Epithelial cell of proximal tubule (primary cell): ENCODE measurements at regions not wholly inside any gene's neighbourhood (a gene's known extent, or its start where the extent isn't known, plus 50 kb on each side); places are given as distances from the start of the nearest gene placed in this dataset.
"Not testable (repeated sequence)": the region's sequence is repeated elsewhere in the genome, so short reads cannot be mapped to it uniquely, and the experiment has no call there.

Experiments used
- DNase-seq: peaks from one replicate; pipeline ENCODE4 v3.0.0-alpha.2; 2011; ENCODE audit warnings: low read depth
- H3K4me3 ChIP-seq: 2 replicates; pipeline ENCODE4 v1.5.1; 2011; ENCODE audit warnings: low read depth, mild to moderate bottlenecking, low read length
- CTCF ChIP-seq: conservative IDR thresholded peaks from 2 replicates; pipeline ENCODE4 v1.5.1; 2012; ENCODE audit warnings: low read depth, mild to moderate bottlenecking, low read length

- no peak for DNase-seq
- H3K4me3 ChIP-seq: no peak overlapping the region
- no peak for TF ChIP-seq CTCF
These were observed 109.9 kb downstream of the TMEM182 start for GRCh38 chr2:102871707-102872106.

GRCh38 chr2:102872388-102872787 lies 110.6 kb downstream of the TMEM182 start:
- H3K4me3 ChIP-seq: no peak overlapping the region
- peak; percentile 57 for TF ChIP-seq CTCF
- no peak for DNase-seq

DNA sequence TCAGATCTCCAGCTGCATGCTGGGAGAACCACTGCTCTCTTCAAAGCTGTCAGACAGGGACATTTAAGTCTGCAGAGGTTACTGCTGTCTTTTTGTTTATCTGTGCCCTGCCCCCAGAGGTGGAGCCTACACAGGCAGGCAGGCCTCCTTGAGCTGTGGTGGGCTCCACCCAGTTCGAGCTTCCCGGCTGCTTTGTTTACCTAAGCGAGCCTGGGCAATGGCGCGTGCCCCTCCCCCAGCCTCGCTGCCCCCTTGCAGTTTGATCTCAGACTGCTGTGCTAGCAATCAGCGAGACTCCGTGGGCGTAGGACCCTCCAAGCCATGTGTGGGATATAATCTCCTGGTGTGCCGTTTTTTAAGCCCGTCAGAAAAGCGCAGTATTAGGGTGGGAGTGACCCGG lies 117.7 kb downstream of the TMEM182 start:
- H3K4me3 ChIP-seq, DNase-seq: not testable (repeated sequence)

GRCh38 chr2:102880731-102881130 lies 118.9 kb downstream of the TMEM182 start:
- H3K4me3 ChIP-seq: no peak overlapping the region
- TF ChIP-seq CTCF: no peak
- no peak for DNase-seq

- DNase-seq: no peak
- TF ChIP-seq CTCF: no peak
- no peak overlapping the region for H3K4me3 ChIP-seq
These were observed 124.5 kb downstream of the TMEM182 start for GRCh38 chr2:102886216-102886893.

- TF ChIP-seq CTCF: no peak
- H3K4me3 ChIP-seq: no peak overlapping the region
- no peak for DNase-seq
These were observed 126.7 kb downstream of the TMEM182 start for GRCh38 chr2:102888514-102888913.

GRCh38 chr2:102891296-102891695 lies 129.5 kb downstream of the TMEM182 start:
- H3K4me3 ChIP-seq: no peak overlapping the region
- no peak for TF ChIP-seq CTCF

More at GRCh38 chr2:102891296-102891695, 129.5 kb downstream of the TMEM182 start:
- DNase-seq: no peak
